H1 (cell line): ENCODE measurements at regions not wholly inside any gene's neighbourhood (a gene's known extent, or its start where the extent isn't known, plus 50 kb on each side); places are given as distances from the start of the nearest gene placed in this dataset.

Experiments used
- CTCF ChIA-PET: fragments of 300-600 bp; sonication (Branson Sonifier 250); formaldehyde crosslinking; loops from one replicate; lab custom pipeline; 2021; ENCODE audit not compliant: partially characterized antibody; lab: Charles Lee
- POLR2A ChIA-PET: fragments of 300-600 bp; sonication (Branson Sonifier 250); formaldehyde crosslinking; loops from one replicate; lab custom pipeline; 2021; ENCODE audit warnings: inconsistent platforms; ENCODE audit not compliant: partially characterized antibody; lab: Charles Lee
- DNase-seq, 2 experiments: peaks; one replicate each; pipeline versions ENCODE4 v3.0.0 to v3.0.0-alpha.2; 2010 to 2022; ENCODE audit warnings: low spot score in 2 of 2, low read depth in 1 of 2, mixed read lengths in 1 of 2
- FAIRE-seq: peaks from 2 replicates; lab custom pipeline; 2011; peaks lifted over from hg19 to GRCh38; lab: Jason Lieb, UNC
- H2AFZ ChIP-seq: 2 replicates; pipeline ENCODE4 v1.8.1; 2012; ENCODE audit warnings: low read length, inconsistent platforms
- H2AK5ac ChIP-seq: 2 replicates; pipeline ENCODE4 v1.6.1; 2013; ENCODE audit warnings: low read depth, low read length
- H2BK120ac ChIP-seq: replicated peaks from 2 replicates; pipeline ENCODE3; 2013; ENCODE audit warnings: low read depth, low read length, inconsistent platforms
- H2BK12ac ChIP-seq: 2 replicates; pipeline ENCODE4 v1.6.1; 2013; ENCODE audit warnings: low read depth, low read length
- H2BK15ac ChIP-seq: 2 replicates; pipeline ENCODE4 v1.6.1; 2013; ENCODE audit warnings: low read length
- H2BK20ac ChIP-seq: 2 replicates; pipeline ENCODE4 v1.6.1; 2013; ENCODE audit warnings: low read length
- H2BK5ac ChIP-seq: 2 replicates; pipeline ENCODE4 v1.6.1; 2013; ENCODE audit warnings: low read depth, low read length
- H3K14ac ChIP-seq: 2 replicates; pipeline ENCODE4 v1.6.1; 2013; ENCODE audit warnings: inconsistent platforms; ENCODE audit not compliant: insufficient read length
- H3K18ac ChIP-seq: 2 replicates; pipeline ENCODE4 v1.6.1; 2013; ENCODE audit warnings: low read length; ENCODE audit errors: extremely low read depth
- H3K23ac ChIP-seq: 2 replicates; pipeline ENCODE4 v1.6.1; 2013; ENCODE audit warnings: inconsistent platforms; ENCODE audit not compliant: insufficient read length
- H3K23me2 ChIP-seq: 2 replicates; pipeline ENCODE4 v1.6.1; 2013; ENCODE audit warnings: low read depth, low read length
- H3K27ac ChIP-seq: 2 replicates; pipeline ENCODE4 v1.6.1; 2011; ENCODE audit warnings: low read depth, low read length, inconsistent platforms
- H3K27me3 ChIP-seq, 4 experiments: replicated peaks in 1 of 4; 1 replicate in 1 of 4; 2 replicates in 3 of 4; pipeline versions ENCODE4 v1.6.1 to v1.8.1; 2011 to 2013; ENCODE audit warnings: low read length in 3 of 4, mild to moderate bottlenecking in 3 of 4, inconsistent platforms in 2 of 4, mixed read lengths in 2 of 4, moderate library complexity in 1 of 4; ENCODE audit not compliant: control insufficient read depth in 3 of 4, insufficient read depth in 3 of 4; ENCODE audit errors: extremely low read depth in 1 of 4
- H3K36me3 ChIP-seq, 4 experiments: 2 replicates each; pipeline versions ENCODE4 v1.6.1 to v1.8.1; 2011 to 2013; ENCODE audit warnings: mild to moderate bottlenecking in 4 of 4, low read length in 3 of 4, moderate library complexity in 2 of 4, control low read depth in 1 of 4, inconsistent platforms in 1 of 4; ENCODE audit not compliant: insufficient read depth in 4 of 4, control insufficient read depth in 2 of 4
- H3K4ac ChIP-seq: replicated peaks from 2 replicates; pipeline ENCODE3; 2013; ENCODE audit warnings: low read length, low read depth, mixed read lengths, inconsistent platforms; ENCODE audit not compliant: insufficient read length
- H3K4me1 ChIP-seq, 4 experiments: replicated peaks in 1 of 4; 1 replicate in 1 of 4; 2 replicates in 3 of 4; pipeline versions ENCODE4 v1.6.1 to v1.8.1; 2011 to 2013; ENCODE audit warnings: low read length in 3 of 4, inconsistent platforms in 2 of 4, mixed read lengths in 1 of 4; ENCODE audit not compliant: insufficient read depth in 4 of 4, control insufficient read depth in 3 of 4
- H3K4me2 ChIP-seq, 2 experiments: 2 replicates each; pipeline versions ENCODE4 v1.6.1 to v1.8.1; 2011 to 2013; ENCODE audit warnings: low read depth in 2 of 2, low read length in 2 of 2, control low read depth in 1 of 2, inconsistent platforms in 1 of 2, mild to moderate bottlenecking in 1 of 2; ENCODE audit not compliant: insufficient read depth in 1 of 2
- H3K4me3 ChIP-seq, 4 experiments: fragments of 200-600, 300-600 bp in 1 of 4; sonication (generic), shearing (Covaris generic), sonication (Bioruptor Twin) in 1 of 4; 2 replicates each; pipeline versions ENCODE4 v1.5.1 to v1.8.1; 2011 to 2016; ENCODE audit warnings: low read length in 4 of 4, low read depth in 3 of 4, control low read depth in 2 of 4, inconsistent platforms in 2 of 4, mild to moderate bottlenecking in 2 of 4, mixed read lengths in 1 of 4, moderate library complexity in 1 of 4; ENCODE audit not compliant: insufficient read depth in 2 of 4; ENCODE audit errors: extremely low read depth in 1 of 4
- H3K56ac ChIP-seq: replicated peaks from 2 replicates; pipeline ENCODE3; 2013; ENCODE audit warnings: low read depth, mild to moderate bottlenecking, mixed read lengths, low read length, inconsistent platforms; ENCODE audit not compliant: insufficient read length
- H3K79me1 ChIP-seq: 2 replicates; pipeline ENCODE4 v1.6.1; 2013; ENCODE audit warnings: low read depth, low read length, control low read depth
- H3K79me2 ChIP-seq, 2 experiments: 2 replicates each; pipeline versions ENCODE4 v1.6.1 to v1.8.1; 2012 to 2013; ENCODE audit warnings: low read length in 2 of 2, mild to moderate bottlenecking in 2 of 2, inconsistent platforms in 1 of 2; ENCODE audit not compliant: insufficient read depth in 2 of 2, control insufficient read depth in 1 of 2
- H3K9ac ChIP-seq, 4 experiments: replicated peaks in 1 of 4; 1 replicate in 1 of 4; 2 replicates in 3 of 4; pipeline versions ENCODE4 v1.6.1 to v1.8.1; 2011 to 2013; ENCODE audit warnings: low read depth in 3 of 4, low read length in 3 of 4, control low read depth in 2 of 4, mild to moderate bottlenecking in 2 of 4, moderate library complexity in 2 of 4, inconsistent platforms in 1 of 4; ENCODE audit errors: extremely low read depth in 1 of 4
- H3K9me3 ChIP-seq, 2 experiments: 2 replicates each; pipeline versions ENCODE4 v1.6.1 to v1.8.1; 2012 to 2013; ENCODE audit warnings: mild to moderate bottlenecking in 2 of 2, moderate library complexity in 2 of 2, control low read depth in 1 of 2, inconsistent platforms in 1 of 2, low read depth in 1 of 2, low read length in 1 of 2, mixed read lengths in 1 of 2; ENCODE audit not compliant: insufficient read depth in 2 of 2
- H4K20me1 ChIP-seq, 2 experiments: replicated peaks in 1 of 2; 2 replicates each; pipeline versions ENCODE3 to v1.8.1; 2011 to 2013; ENCODE audit warnings: inconsistent platforms in 2 of 2, low read length in 2 of 2, mild to moderate bottlenecking in 1 of 2; ENCODE audit not compliant: insufficient read depth in 2 of 2, control insufficient read depth in 1 of 2
- H4K5ac ChIP-seq: 2 replicates; pipeline ENCODE4 v1.6.1; 2013; ENCODE audit warnings: low read length, low read depth, mixed read lengths, inconsistent platforms; ENCODE audit not compliant: insufficient read length
- H4K8ac ChIP-seq: 2 replicates; pipeline ENCODE4 v1.8.0; 2013; ENCODE audit warnings: mild to moderate bottlenecking, moderate library complexity, low read length, inconsistent platforms; ENCODE audit not compliant: insufficient read depth; ENCODE audit errors: extremely low read depth
- H4K91ac ChIP-seq: replicated peaks from 2 replicates; pipeline ENCODE3; 2013; ENCODE audit warnings: low read length, mixed read lengths, inconsistent platforms; ENCODE audit not compliant: insufficient read length
- BACH1 ChIP-seq: IDR thresholded peaks from 2 replicates; pipeline ENCODE4 v1.6.1; 2012; ENCODE audit warnings: low read length, improper control_type of control experiment
- MAFK ChIP-seq: IDR thresholded peaks from 2 replicates; pipeline ENCODE4 v1.6.1; 2012; ENCODE audit warnings: low read depth, mild to moderate bottlenecking, improper control_type of control experiment, low read length
- RNF2 ChIP-seq: fragments of 200-900, 300-1000 bp; sonication (generic); IDR thresholded peaks from 2 replicates; pipeline ENCODE4 v1.7.1; 2016; ENCODE audit warnings: borderline replicate concordance, low read depth, mild to moderate bottlenecking, antibody characterized with exemption, low read length; ENCODE audit not compliant: poor library complexity, severe bottlenecking; ENCODE audit errors: missing control alignments
- TAF1 ChIP-seq: IDR thresholded peaks from 2 replicates; pipeline ENCODE4 v1.6.1; 2011; ENCODE audit warnings: mild to moderate bottlenecking, low read depth, low read length
- WGBS, 2 experiments: shearing (Covaris generic) in 1 of 2; methylation state at CpG; one replicate each; pipeline versions ENCODE4 v1.1.6 to v1.1.7; 2013 to 2015; ENCODE audit warnings: low lambda C conversion rate in 2 of 2, mixed read lengths in 2 of 2, inconsistent platforms in 1 of 2, low coverage in 1 of 2, missing lambda C conversion rate in 1 of 2; ENCODE audit not compliant: insufficient replicate concordance in 2 of 2, insufficient coverage in 1 of 2, insufficient read length in 1 of 2; ENCODE audit errors: extremely low coverage in 1 of 2, missing lambda C conversion rate in 1 of 2; 5-methylcytosine and 5-hydroxymethylcytosine counted together

- Histone ChIP-seq H3K27me3 (no peaks in the 10 kb centered on the region), H2BK12ac (no peak overlapping the region)
Observed at GRCh38 chr14:87233806-87234384, 759.1 kb downstream of the GALC start.

More at GRCh38 chr14:87233806-87234384, 759.1 kb downstream of the GALC start:
- H3K4me1 ChIP-seq, result peaks cover 0 to 4% (median 1%) of the 10 kb centered on the region in 4 experiments; a peak in 3 of 7 replicates
- no peak overlapping the region for H4K5ac ChIP-seq
- no peak overlapping the region for H3K9ac ChIP-seq
- no peak overlapping the region for H3K23ac ChIP-seq
- no peak overlapping the region; a peak in 1 of 4 replicates for H3K4me2 ChIP-seq
- no peaks in the 10 kb centered on the region for H3K79me1 ChIP-seq
- H4K91ac ChIP-seq, result no peak overlapping the region
- no peaks in the 10 kb centered on the region for H3K79me2 ChIP-seq
- H2BK5ac ChIP-seq, result no peak overlapping the region
- H3K4ac ChIP-seq, result no peak overlapping the region
- no peak overlapping the region for H2BK20ac ChIP-seq
- peaks cover 10 to 13% of the 10 kb centered on the region in 2 experiments for H3K9me3 ChIP-seq
- H4K20me1 ChIP-seq, result no peaks in the 10 kb centered on the region
- H3K36me3 ChIP-seq, result peaks cover 0 to 8% (median 2%) of the 10 kb centered on the region in 4 experiments; a peak in 3 of 8 replicates
- no peak overlapping the region for H3K27ac ChIP-seq
- H3K4me3 ChIP-seq, result no peak overlapping the region
- no peak overlapping the region for H3K18ac ChIP-seq
- no peaks in the 10 kb centered on the region for H3K23me2 ChIP-seq
- H4K8ac ChIP-seq, result no peak overlapping the region
- no peak overlapping the region for H2BK120ac ChIP-seq
- no peak overlapping the region for H2BK15ac ChIP-seq
- H2AK5ac ChIP-seq, result no peak overlapping the region
- DNase-seq (no peak), FAIRE-seq (no peak)
- H3K14ac ChIP-seq, result no peak overlapping the region
- no peak overlapping the region for H2AFZ ChIP-seq
- POLR2A ChIA-PET, result no interaction called here
- CTCF ChIA-PET, result interaction anchor here (0.7 to 1.0 kb wide), 2 partner anchors 27 to 334 kb away, joined by 3 read pairs; no protein-coding TSS in a partner anchor
- no peak overlapping the region for H3K56ac ChIP-seq
- no peak for TF ChIP-seq BACH1
- TF ChIP-seq TAF1, result no peak
- TF ChIP-seq RNF2, result no peak
- TF ChIP-seq MAFK, result no peak
- 81% methylated on average over 4 of the region's 4 CpGs; no CpG with 5 or more reads in 1 of the 2 experiments for WGBS, 2 experiments
